ENCODE measurements at regions not wholly inside any gene's neighbourhood (a gene's known extent, or its start where the extent isn't known, plus 50 kb on each side); places are given as distances from the start of the nearest gene placed in this dataset.

DNA sequence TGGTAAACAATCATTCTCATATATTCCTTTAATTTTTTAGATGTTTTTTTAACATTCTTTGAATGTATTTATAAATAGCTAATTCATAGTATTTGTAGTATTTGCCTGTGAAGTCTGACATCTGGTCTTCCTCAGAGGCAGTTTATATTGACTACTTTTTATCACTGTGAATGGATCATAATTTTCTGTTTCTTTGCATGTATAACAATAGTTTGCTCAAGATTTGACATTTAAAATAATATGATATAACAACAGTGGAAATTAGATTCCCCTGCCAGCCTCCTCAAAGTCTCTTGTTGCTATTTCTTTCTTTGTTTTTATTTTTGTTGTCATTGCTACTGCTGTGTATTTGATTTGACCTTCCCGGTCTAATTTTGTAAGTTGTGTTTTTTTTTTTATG is 297.0 kb upstream of the PCDH20 start:
- no peaks in the 10 kb centered on the region for H3K4me1 ChIP-seq (ENCODE audit: control insufficient read depth, insufficient read depth, low read length)
- DNase-seq: no peak
- H3K27me3 ChIP-seq (ENCODE audit: control insufficient read depth, insufficient read depth, low read length): no peaks in the 10 kb centered on the region
- H3K36me3 ChIP-seq (ENCODE audit: control insufficient read depth, insufficient read depth, low read length): no peaks in the 10 kb centered on the region
- no CpG with 5 or more reads among the region's 1 CpG for WGBS (ENCODE audit: insufficient coverage)
- H3K27ac ChIP-seq (ENCODE audit: low read length): no peak overlapping the region
- H3K9me3 ChIP-seq (replicated peaks; ENCODE audit: control insufficient read depth, low read depth, low read length): no peaks in the 10 kb centered on the region
- no peak overlapping the region for H3K4me3 ChIP-seq (ENCODE audit: low read length)

GRCh38 chr13:61709258-61709657 is 293.6 kb upstream of the PCDH20 start:
- no peaks in the 10 kb centered on the region for H3K4me1 ChIP-seq (ENCODE audit: control insufficient read depth, insufficient read depth, low read length)
- peaks cover under 1% of the 10 kb centered on the region for H3K9me3 ChIP-seq (replicated peaks; ENCODE audit: control insufficient read depth, low read depth, low read length)
- no peak for DNase-seq
- H3K36me3 ChIP-seq (ENCODE audit: control insufficient read depth, insufficient read depth, low read length): no peaks in the 10 kb centered on the region
- H3K4me3 ChIP-seq (ENCODE audit: low read length): no peak overlapping the region
- WGBS (ENCODE audit: insufficient coverage): 83% methylated on average over 1 of the region's 1 CpG
- no peak overlapping the region for H3K27ac ChIP-seq (ENCODE audit: low read length)
- H3K27me3 ChIP-seq (ENCODE audit: control insufficient read depth, insufficient read depth, low read length): no peaks in the 10 kb centered on the region

GRCh38 chr13:61706899-61707298 is 291.2 kb upstream of the PCDH20 start:
- no CpG with 5 or more reads among the region's 2 CpGs for WGBS (ENCODE audit: insufficient coverage)
- H3K4me1 ChIP-seq (ENCODE audit: control insufficient read depth, insufficient read depth, low read length): no peaks in the 10 kb centered on the region

DNA sequence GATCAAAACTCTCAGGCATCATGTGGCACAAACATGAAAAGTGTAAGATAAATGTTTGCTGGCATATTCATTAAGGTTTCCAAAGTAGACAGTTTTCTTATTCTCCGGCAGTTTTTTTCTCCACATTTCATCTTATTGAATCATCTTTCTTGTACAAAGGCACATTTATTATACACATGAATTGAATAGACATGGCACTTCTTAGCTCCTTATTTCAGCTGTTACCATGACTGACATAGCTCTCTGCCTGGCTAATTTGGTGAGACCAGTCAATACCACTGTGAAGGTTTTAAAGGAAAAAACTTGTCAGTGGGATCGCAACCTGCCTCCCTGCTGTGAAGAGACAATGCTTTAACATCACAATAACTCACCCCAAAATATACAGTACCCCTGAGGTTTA is 285.0 kb upstream of the PCDH20 start:
- no CpG with 5 or more reads among the region's 2 CpGs for WGBS (ENCODE audit: insufficient coverage)
- Histone ChIP-seq H3K27me3 (ENCODE audit: control insufficient read depth, insufficient read depth, low read length) (no peaks in the 10 kb centered on the region), H3K4me1 (ENCODE audit: control insufficient read depth, insufficient read depth, low read length) (no peaks in the 10 kb centered on the region), H3K9me3 (replicated peaks; ENCODE audit: control insufficient read depth, low read depth, low read length) (peaks cover 5% of the 10 kb centered on the region), H3K27ac (ENCODE audit: low read length) (no peak overlapping the region), H3K36me3 (ENCODE audit: control insufficient read depth, insufficient read depth, low read length) (no peaks in the 10 kb centered on the region), H3K4me3 (ENCODE audit: low read length) (no peak overlapping the region)
- peak; percentile 22 for DNase-seq

More at GRCh38 chr13:61706899-61707298, 291.2 kb upstream of the PCDH20 start:
- Histone ChIP-seq H3K36me3 (ENCODE audit: control insufficient read depth, insufficient read depth, low read length) (no peaks in the 10 kb centered on the region), H3K9me3 (replicated peaks; ENCODE audit: control insufficient read depth, low read depth, low read length) (peaks cover 5% of the 10 kb centered on the region), H3K27me3 (ENCODE audit: control insufficient read depth, insufficient read depth, low read length) (no peaks in the 10 kb centered on the region), H3K4me3 (ENCODE audit: low read length) (no peak overlapping the region), H3K27ac (ENCODE audit: low read length) (no peak overlapping the region)
- DNase-seq: no peak

DNA sequence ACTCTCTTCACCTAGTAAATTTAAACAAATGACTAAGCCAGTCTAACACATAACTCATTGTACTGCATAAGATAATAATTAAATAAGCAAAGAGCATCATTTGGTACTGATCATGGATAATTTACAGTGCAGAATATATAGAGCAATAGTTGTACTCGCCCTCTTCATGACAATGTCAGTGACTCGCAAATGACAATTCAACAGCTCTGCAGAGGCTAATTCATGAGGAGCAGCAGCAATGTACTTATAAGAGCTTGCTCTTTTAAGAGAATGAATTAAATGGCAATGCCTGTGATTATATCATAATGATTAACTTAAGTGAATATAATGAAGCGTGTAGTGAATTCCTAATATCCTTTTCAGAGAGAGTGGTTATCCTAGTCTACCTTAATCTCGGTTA is 284.5 kb upstream of the PCDH20 start:
- Histone ChIP-seq H3K36me3 (ENCODE audit: control insufficient read depth, insufficient read depth, low read length) (no peaks in the 10 kb centered on the region), H3K27me3 (ENCODE audit: control insufficient read depth, insufficient read depth, low read length) (no peaks in the 10 kb centered on the region), H3K4me3 (ENCODE audit: low read length) (no peak overlapping the region), H3K4me1 (ENCODE audit: control insufficient read depth, insufficient read depth, low read length) (no peaks in the 10 kb centered on the region), H3K27ac (ENCODE audit: low read length) (no peak overlapping the region), H3K9me3 (replicated peaks; ENCODE audit: control insufficient read depth, low read depth, low read length) (peaks cover 5% of the 10 kb centered on the region)
- WGBS (ENCODE audit: insufficient coverage): 85% methylated on average over 2 of the region's 4 CpGs
- no peak for DNase-seq

DNA sequence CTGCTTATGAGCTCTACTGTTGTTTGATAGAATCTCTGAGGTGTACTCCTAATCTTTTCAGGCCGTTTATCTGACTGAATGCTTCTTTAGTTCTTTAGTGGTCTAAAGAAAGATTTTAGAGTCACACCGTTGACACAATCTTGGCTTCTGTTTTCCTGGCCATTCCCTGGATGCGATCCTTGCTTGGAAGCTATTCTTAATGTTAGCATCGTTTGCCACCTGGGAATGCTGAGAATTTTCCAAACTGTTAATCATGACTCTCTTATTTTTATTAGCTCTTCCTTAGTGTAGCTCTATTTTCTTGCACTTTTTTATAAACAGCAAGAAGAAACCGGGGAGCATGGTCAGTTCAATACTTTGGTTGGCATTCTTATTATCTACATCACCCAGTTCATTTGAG is 281.0 kb upstream of the PCDH20 start:
- Histone ChIP-seq H3K27me3 (ENCODE audit: control insufficient read depth, insufficient read depth, low read length) (no peaks in the 10 kb centered on the region), H3K4me1 (ENCODE audit: control insufficient read depth, insufficient read depth, low read length) (no peaks in the 10 kb centered on the region), H3K4me3 (ENCODE audit: low read length) (no peak overlapping the region), H3K9me3 (replicated peaks; ENCODE audit: control insufficient read depth, low read depth, low read length) (no peaks in the 10 kb centered on the region), H3K36me3 (ENCODE audit: control insufficient read depth, insufficient read depth, low read length) (no peaks in the 10 kb centered on the region), H3K27ac (ENCODE audit: low read length) (no peak overlapping the region)
- WGBS (ENCODE audit: insufficient coverage): 27% methylated on average over 2 of the region's 5 CpGs
- peak; percentile 73 for DNase-seq

- Histone ChIP-seq H3K27me3 (ENCODE audit: control insufficient read depth, insufficient read depth, low read length) (no peaks in the 10 kb centered on the region), H3K9me3 (replicated peaks; ENCODE audit: control insufficient read depth, low read depth, low read length) (no peaks in the 10 kb centered on the region), H3K4me1 (ENCODE audit: control insufficient read depth, insufficient read depth, low read length) (no peaks in the 10 kb centered on the region), H3K4me3 (ENCODE audit: low read length) (no peak overlapping the region), H3K27ac (ENCODE audit: low read length) (no peak overlapping the region), H3K36me3 (ENCODE audit: control insufficient read depth, insufficient read depth, low read length) (no peaks in the 10 kb centered on the region)
- DNase-seq: no peak
- no CpG with 5 or more reads among the region's 2 CpGs for WGBS (ENCODE audit: insufficient coverage)
Measured at GRCh38 chr13:61695147-61695546, 279.5 kb upstream of the PCDH20 start.

GRCh38 chr13:61692691-61693090 is 277.0 kb upstream of the PCDH20 start:
- Histone ChIP-seq H3K27ac (ENCODE audit: low read length) (no peak overlapping the region), H3K4me1 (ENCODE audit: control insufficient read depth, insufficient read depth, low read length) (no peaks in the 10 kb centered on the region), H3K4me3 (ENCODE audit: low read length) (no peak overlapping the region), H3K9me3 (replicated peaks; ENCODE audit: control insufficient read depth, low read depth, low read length) (no peaks in the 10 kb centered on the region), H3K36me3 (ENCODE audit: control insufficient read depth, insufficient read depth, low read length) (no peaks in the 10 kb centered on the region), H3K27me3 (ENCODE audit: control insufficient read depth, insufficient read depth, low read length) (no peaks in the 10 kb centered on the region)
- peak; percentile 52 for DNase-seq

DNA sequence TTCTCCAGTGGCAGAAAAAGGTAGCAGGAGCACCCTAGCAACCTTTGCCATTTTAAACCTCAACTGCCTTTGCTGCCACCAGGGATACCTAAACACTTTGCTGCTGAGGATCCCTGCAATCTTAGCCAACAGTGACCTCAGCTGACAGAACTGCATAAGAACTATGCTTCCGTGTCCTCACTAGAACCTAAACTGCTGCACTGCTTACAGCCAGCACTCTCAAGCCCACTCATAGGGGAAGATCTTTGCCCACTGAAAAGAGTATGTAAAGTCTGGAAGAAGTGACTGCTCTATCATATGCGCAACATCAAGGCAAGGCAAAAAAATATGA is 270.0 kb upstream of the PCDH20 start:
- no peaks in the 10 kb centered on the region for H3K27me3 ChIP-seq (ENCODE audit: control insufficient read depth, insufficient read depth, low read length)
- H3K4me1 ChIP-seq (ENCODE audit: control insufficient read depth, insufficient read depth, low read length): no peaks in the 10 kb centered on the region
- no peak overlapping the region for H3K27ac ChIP-seq (ENCODE audit: low read length)
- no peak overlapping the region for H3K4me3 ChIP-seq (ENCODE audit: low read length)
- WGBS (ENCODE audit: insufficient coverage): 0% methylated on average over 1 of the region's 2 CpGs
- peak; percentile 59 for DNase-seq
- no peaks in the 10 kb centered on the region for H3K9me3 ChIP-seq (replicated peaks; ENCODE audit: control insufficient read depth, low read depth, low read length)
- H3K36me3 ChIP-seq (ENCODE audit: control insufficient read depth, insufficient read depth, low read length): no peaks in the 10 kb centered on the region

DNA sequence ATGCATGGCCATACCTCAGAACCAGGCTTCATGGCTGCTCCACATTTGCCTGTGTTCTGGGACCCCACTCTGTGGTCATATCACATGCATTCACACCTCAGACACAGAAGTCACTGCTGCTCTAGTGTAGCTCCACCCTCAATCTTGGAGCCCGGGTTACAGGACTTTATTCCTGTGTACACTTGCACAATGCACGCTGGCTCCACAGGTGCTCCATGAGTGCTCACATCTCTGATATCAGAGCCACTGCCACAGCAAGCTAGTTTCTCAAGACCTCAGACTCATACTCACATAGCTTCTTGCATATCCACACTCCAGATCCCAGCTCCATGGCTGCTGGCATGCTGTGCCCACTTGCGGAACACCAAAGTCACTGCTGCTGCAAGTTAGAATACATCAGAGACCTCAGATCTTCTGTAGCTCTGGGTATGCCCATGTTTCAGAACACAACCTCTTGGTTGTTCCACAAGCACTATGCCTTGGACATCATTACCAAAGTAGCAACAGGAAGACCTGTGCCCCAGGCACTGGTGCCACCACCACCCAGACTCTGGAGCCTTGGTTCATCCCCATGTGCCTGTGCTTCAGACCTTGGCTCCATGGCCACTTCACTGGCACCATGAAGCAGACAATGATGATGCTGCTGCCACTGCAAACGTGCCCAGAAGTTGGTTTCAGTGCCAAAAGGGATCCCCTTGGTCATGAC is 269.5 kb upstream of the PCDH20 start:
- 88% methylated on average over 4 of the region's 4 CpGs for WGBS (ENCODE audit: insufficient coverage)
- Histone ChIP-seq H3K9me3 (replicated peaks; ENCODE audit: control insufficient read depth, low read depth, low read length) (no peaks in the 10 kb centered on the region), H3K4me1 (ENCODE audit: control insufficient read depth, insufficient read depth, low read length) (no peaks in the 10 kb centered on the region), H3K27ac (ENCODE audit: low read length) (no peak overlapping the region), H3K27me3 (ENCODE audit: control insufficient read depth, insufficient read depth, low read length) (no peaks in the 10 kb centered on the region), H3K36me3 (ENCODE audit: control insufficient read depth, insufficient read depth, low read length) (no peaks in the 10 kb centered on the region), H3K4me3 (ENCODE audit: low read length) (no peak overlapping the region)
- DNase-seq: no peak

DNA sequence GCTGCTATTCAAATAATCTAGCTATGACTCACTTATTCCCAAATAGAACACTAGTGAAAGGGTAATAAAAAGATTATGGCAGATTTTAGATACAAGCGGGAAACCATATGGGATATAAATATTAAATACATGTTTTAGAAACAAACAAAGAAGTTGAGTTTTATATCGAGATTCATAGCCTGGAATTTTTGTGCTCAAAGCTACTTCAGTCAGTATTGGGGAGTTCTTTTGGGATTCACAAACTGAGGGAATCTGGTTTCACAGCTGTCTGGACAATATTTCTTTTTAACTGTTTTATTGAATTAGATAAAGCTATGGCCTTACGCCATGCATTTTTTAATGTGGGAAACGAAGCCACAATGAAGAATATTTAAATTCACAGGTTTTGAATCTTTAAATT is 257.1 kb upstream of the PCDH20 start:
- peak; percentile 76 for DNase-seq
- H3K4me1 ChIP-seq (ENCODE audit: control insufficient read depth, insufficient read depth, low read length): no peaks in the 10 kb centered on the region
- H3K27ac ChIP-seq (ENCODE audit: low read length): no peak overlapping the region
- H3K27me3 ChIP-seq (ENCODE audit: control insufficient read depth, insufficient read depth, low read length): no peaks in the 10 kb centered on the region
- no peak overlapping the region for H3K4me3 ChIP-seq (ENCODE audit: low read length)
- WGBS (ENCODE audit: insufficient coverage): no CpG with 5 or more reads among the region's 4 CpGs
- H3K36me3 ChIP-seq (ENCODE audit: control insufficient read depth, insufficient read depth, low read length): no peaks in the 10 kb centered on the region
- H3K9me3 ChIP-seq (replicated peaks; ENCODE audit: control insufficient read depth, low read depth, low read length): no peaks in the 10 kb centered on the region
